ENCODE measurements at regions not wholly inside any gene's neighbourhood (a gene's known extent, or its start where the extent isn't known, plus 50 kb on each side); places are given as distances from the start of the nearest gene placed in this dataset.

DNA sequence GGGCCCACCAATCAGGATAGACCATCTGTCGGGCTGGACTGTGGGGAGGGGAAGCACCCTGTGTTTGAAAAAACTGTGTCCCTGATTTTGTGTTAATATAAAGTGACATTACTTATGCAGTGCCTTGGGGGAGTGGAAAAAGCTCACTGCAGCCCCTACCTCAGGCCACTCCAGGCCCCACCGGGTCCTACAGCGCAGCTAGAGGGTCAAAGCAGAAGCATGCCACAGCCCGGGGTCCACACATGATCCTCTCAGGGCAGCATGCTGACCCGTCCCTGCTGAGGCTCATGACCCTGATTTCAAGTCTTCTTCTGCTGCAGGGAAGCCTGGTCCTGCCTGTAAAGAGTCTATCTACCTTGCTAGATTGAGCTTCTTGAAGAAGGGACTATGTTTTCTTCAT lies 133.0 kb upstream of the PLCB4 start:
- DNase-seq (ENCODE audit: low read depth), result no peak

DNA sequence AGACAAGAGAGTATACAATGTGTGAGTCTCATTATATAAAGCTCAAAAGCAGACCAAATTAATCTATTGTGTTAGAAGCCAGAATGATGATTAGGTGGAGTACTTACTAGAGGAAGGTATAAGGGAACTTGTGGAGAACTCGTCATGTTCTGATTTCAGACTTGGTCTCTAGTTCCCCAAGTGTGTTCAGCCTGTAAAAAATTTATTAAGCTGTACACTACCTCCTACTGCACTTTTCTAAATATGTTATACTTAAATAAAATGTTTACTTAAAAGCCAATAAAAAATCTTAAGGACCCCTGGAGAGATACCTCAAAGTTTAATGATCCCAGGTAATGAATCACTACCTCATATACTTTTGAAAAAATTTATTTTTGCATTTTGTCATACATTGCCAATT lies 130.4 kb upstream of the PLCB4 start:
- no peak for DNase-seq (ENCODE audit: low read depth)

DNA sequence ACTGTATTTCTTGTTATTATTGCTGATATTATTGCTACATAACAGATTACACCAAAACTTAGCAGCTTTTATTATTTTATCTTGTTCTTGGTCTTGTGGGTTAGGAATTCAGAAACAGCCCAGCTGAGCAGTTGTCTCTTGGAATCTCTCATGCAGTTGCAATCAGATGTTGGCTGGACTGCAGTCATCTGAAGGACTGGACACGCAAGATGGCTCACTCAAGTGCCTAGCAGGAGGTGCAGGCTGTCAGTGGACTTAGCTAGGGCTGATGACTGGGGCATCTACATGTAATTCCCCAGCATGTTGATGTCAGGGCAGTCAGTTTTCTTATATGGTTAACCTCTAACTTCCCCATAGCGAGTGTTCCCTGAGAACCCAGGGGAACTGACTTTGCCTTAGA lies 128.6 kb upstream of the PLCB4 start:
- DNase-seq (ENCODE audit: low read depth), result peak; percentile 70

DNA sequence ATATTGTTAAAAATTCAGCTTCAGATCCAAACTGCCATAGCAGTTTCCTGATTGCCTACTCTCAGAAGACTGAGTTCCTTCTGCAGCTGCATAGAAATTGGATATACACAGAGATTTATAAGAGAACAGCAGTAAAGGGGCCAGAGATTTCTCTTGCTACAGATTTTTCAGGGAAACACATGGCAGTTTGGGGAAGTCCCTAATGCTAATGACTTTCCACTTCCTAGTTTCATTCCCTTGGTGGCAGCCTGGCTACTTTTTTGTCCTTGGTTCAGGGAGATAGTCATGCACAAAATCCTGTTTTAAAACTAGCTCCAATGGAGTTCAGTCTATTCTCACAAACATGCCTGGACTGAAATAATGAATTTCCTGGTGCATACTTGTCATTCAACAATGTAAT lies 125.3 kb upstream of the PLCB4 start:
- DNase-seq (ENCODE audit: low read depth), result no peak

- no peak for DNase-seq (ENCODE audit: low read depth)
Measured at GRCh38 chr20:8946036-8946940, 122.6 kb upstream of the PLCB4 start.

DNA sequence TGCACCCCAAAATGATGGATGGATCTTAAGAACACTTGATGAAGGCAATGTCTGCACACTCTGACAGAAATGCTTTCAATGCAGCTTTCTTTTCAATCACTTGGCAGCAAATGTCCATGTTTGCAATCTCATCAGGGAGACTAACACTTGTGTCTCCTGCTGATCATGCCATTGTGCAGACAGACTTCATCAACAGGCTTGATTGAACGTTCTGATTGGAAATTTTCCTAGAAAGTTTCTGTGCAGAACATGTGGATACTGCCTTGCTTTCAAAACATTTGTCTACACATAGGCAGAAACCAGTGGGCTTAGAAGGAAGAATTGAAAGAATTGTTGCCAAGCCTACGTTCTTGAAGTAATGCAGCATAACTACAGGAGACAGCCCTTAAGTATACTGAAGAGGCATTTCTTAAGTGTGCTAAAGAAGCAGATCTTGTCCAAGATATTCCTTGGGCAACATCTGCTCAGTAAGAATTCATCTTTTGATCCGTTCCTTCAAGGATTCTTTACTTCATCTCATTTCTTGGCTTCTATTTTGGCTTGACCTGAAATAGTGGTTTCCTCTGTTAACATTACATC lies 120.4 kb upstream of the PLCB4 start:
- no peak for DNase-seq (ENCODE audit: low read depth)

GRCh38 chr20:8951164-8951563 lies 117.7 kb upstream of the PLCB4 start:
- DNase-seq (ENCODE audit: low read depth), result no peak

GRCh38 chr20:8952721-8953120 lies 116.2 kb upstream of the PLCB4 start:
- DNase-seq (ENCODE audit: low read depth), result no peak

DNA sequence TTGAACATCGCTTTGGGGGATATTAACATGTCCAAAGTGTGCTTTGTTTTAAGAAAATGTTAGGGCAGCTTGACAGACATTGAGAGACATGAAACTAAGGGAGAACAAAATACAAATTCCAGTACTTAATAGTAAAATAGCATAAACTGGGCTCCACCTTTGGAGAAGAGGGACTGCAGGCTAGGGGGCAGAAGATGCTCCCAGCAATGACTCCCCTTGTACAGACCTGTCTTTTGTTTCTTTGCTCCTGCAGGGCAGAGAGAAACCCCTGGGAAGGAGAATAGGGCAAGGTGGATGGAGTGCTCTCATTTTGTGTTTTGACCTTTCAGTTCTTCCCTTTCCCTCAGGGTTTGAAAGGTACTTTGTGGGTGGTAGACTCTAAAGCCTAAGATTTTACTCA lies 115.6 kb upstream of the PLCB4 start:
- DNase-seq (ENCODE audit: low read depth), result no peak

DNA sequence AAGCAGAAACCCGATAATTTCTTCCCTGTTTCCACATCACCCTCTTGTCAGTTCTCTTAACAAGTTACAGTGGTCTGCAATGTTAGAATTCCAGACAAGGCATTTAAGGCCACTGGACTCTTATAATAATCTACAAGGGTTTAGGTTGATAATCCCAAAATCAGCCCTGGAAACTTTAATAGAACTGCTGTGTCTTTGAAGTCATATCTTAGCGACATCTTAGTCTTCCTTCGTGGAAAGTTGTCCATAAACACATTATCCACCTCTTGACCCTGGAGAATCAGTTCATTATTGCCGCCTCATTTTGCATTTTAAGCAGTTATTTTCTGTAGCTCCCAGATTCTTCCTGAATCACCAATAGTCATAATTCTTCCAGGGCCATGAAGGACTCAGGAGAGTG lies 108.6 kb upstream of the PLCB4 start:
- DNase-seq (ENCODE audit: low read depth), result no peak

DNA sequence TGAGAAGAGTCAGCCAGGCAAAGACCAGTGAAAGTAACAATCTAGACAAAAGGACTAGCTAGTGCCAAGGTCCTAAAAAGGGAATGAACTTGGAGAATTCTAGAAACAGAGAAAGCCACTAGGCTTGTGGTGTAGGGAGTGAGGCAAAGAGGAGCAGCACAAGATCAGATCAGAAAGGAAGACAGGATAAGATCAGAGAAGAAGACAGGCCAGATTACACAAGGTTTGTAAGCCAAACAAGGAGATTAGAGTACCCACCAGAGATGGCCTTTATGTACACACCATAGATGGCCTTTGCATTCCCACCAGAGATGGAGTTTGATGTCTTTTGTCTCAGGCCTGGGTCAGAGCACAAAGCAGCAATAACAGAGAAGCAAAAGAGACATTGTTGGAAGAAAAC lies 105.6 kb upstream of the PLCB4 start:
- no peak for DNase-seq (ENCODE audit: low read depth)

GRCh38 chr20:8964959-8965562 lies 103.8 kb upstream of the PLCB4 start:
- no peak for DNase-seq (ENCODE audit: low read depth)

GRCh38 chr20:8967641-8968245 lies 101.1 kb upstream of the PLCB4 start:
- DNase-seq (ENCODE audit: low read depth), result no peak

DNA sequence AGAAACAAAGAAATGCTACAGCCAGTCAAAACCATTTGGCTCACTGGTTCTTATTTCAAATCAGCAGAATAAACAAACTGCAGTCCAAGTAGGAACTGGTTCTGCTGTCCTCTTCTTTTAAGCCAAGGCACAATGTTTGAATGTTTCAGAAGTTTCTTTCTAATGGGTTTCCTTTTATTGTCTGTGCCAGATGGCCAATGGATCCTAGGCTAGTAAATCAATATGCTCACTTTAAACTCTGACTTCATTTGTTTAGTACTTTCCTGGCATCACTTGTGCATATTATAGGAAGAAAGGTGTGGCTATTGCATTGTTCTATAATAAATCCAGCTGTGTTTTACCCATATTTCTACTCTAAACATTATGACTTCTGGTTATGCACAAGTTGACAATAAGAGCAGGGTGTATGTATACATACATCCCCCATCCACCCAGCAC lies 99.7 kb upstream of the PLCB4 start:
- no peak for DNase-seq (ENCODE audit: low read depth)

GRCh38 chr20:8971669-8972316 lies 97.1 kb upstream of the PLCB4 start:
- no peak for DNase-seq (ENCODE audit: low read depth)

- peak; percentile 9 for DNase-seq (ENCODE audit: low read depth)
Measured at GRCh38 chr20:8972963-8973705, 95.8 kb upstream of the PLCB4 start.

GRCh38 chr20:8974009-8974708 lies 94.7 kb upstream of the PLCB4 start:
- no peak for DNase-seq (ENCODE audit: low read depth)

DNA sequence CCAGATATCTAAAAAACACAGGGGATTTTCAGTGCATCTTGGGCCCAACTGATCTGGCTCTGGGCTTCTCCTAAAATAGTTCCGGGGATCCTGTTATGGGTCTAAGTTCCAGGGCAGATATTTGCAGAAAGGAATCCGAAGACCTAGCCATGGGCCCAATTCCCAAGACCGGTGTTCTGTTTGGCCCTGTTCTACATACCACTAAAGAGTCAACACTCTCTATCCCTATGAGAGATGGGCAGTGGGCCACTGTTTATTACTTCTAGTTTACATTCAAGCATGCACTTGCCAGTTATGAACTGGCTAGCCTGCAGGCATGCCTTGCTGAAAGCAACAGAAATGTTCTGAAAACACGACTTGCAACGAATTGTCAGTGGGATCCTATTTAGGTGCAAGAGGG lies 87.4 kb upstream of the PLCB4 start:
- DNase-seq (ENCODE audit: low read depth), result no peak

- DNase-seq (ENCODE audit: low read depth), result no peak
Measured at GRCh38 chr20:8983478-8984345, 85.2 kb upstream of the PLCB4 start.

- DNase-seq (ENCODE audit: low read depth), result no peak
Measured at GRCh38 chr20:8986631-8987030, 82.3 kb upstream of the PLCB4 start.
